Activated naive CD4-positive, alpha-beta T cell treated with anti-CD3 and anti-CD28 coated beads, Interleukin-2, amount 50 U/mL, for 72 hours (primary cell): ENCODE measurements at regions not wholly inside any gene's neighbourhood (a gene's known extent, or its start where the extent isn't known, plus 50 kb on each side); places are given as distances from the start of the nearest gene placed in this dataset.
"Not testable (repeated sequence)": the region's sequence is repeated elsewhere in the genome, so short reads cannot be mapped to it uniquely, and the experiment has no call there.

ENCODE experiments used
- ATAC-seq, 2 donors: fragments of 150-1000 bp; cut with Tn5 transposase; 2 replicates each; pipeline ENCODE4 v1.10.0; 2021; ENCODE audit warnings: mild to moderate bottlenecking in 2 of 2, moderate library complexity in 2 of 2
- DNase-seq, 2 donors: peaks; one replicate each; pipeline ENCODE4 v3.0.0; 2021 to 2022; ENCODE audit warnings: low spot score in 2 of 2
- H3K27ac Mint-ChIP-seq, 2 donors: one replicate each; pipeline ENCODE4 v1.8.0; 2022; ENCODE audit warnings: mild to moderate bottlenecking in 2 of 2, mixed read lengths in 2 of 2
- H3K36me3 Mint-ChIP-seq, 2 donors: one replicate each; pipeline ENCODE4 v1.8.0; 2022; ENCODE audit warnings: mixed read lengths in 2 of 2
- H3K9me3 Mint-ChIP-seq, 2 donors: one replicate each; pipeline ENCODE4 v1.8.0; 2022; ENCODE audit warnings: mixed read lengths in 2 of 2

GRCh38 chr3:178324356-178324755, 211.9 kb upstream of the KCNMB2 start:
- Mint-ChIP-seq H3K36me3 (no peaks in the 10 kb centered on the region), H3K27ac (no peak overlapping the region), H3K9me3 (no peaks in the 10 kb centered on the region)
- ATAC-seq (no peak), DNase-seq (no peak)

DNA sequence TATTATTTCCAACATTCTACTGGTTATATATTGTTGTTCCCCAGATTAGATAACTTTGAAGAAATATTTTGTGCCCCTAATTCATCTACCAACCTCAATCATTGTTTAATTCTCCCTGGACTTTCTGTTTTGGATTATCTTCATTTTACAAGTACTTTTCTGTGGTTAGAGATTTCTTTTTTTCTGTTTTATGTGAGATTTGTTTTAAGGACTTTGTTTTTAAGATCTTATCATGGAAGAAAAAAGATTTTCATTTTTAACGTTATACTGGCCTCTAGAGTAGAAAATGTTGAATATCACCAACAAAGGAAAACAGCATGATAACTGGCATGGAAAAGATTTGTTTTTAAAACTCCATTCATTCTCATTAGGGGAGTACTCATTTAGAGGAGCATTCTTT, 210.9 kb upstream of the KCNMB2 start:
- no peaks in the 10 kb centered on the region for H3K36me3 Mint-ChIP-seq
- no peak for DNase-seq
- ATAC-seq, result no peak
- H3K27ac Mint-ChIP-seq, result no peak overlapping the region
- no peaks in the 10 kb centered on the region for H3K9me3 Mint-ChIP-seq

GRCh38 chr3:178329936-178330335, 206.3 kb upstream of the KCNMB2 start:
- H3K27ac Mint-ChIP-seq, result no peak overlapping the region
- ATAC-seq (no peak), DNase-seq (no peak)
- no peaks in the 10 kb centered on the region for H3K9me3 Mint-ChIP-seq
- no peaks in the 10 kb centered on the region for H3K36me3 Mint-ChIP-seq

DNA sequence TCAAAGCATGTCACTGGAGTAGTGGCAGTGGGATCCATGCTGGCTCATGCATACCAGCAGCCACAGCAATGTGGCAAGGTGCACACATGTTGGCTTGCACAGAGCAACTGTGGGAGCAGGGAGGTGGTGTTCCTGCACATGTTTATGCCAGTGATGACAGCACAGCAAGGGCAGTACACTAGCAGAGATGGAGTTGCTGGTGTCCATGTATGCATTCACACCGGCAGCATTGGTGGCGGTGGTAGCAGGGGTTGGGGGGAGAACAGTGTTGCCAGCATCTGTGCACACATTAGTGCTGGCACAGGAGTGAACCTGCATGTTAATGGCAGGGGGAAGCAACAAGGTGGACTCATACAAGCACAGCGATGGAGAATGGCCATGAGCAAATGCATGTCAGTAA, 202.0 kb upstream of the KCNMB2 start:
- ATAC-seq, result no peak
- Mint-ChIP-seq H3K36me3 (no peaks in the 10 kb centered on the region), H3K27ac (no peak overlapping the region), H3K9me3 (peaks cover 0 to 4% of the 10 kb centered on the region in 2 donors)
- DNase-seq, result no peak

DNA sequence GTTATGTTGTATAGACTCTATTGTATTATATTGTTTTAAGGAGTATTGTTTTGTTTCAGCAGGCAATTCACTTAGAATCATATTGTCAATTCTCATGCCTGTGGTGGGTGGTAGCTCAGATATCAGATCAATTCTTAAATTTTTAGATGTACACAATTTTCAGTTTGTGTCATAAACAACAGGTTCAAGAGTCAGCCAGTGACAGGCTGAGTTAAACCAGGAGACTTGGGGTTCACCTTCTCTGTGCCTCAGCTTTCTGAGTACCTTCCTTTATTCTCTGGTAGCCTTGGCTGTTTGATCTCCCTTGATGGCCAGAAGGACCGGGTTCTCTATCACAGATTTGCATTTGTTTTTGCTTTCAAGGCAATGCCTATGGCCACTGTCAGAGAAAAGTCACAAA, 199.9 kb upstream of the KCNMB2 start:
- Mint-ChIP-seq H3K36me3 (no peaks in the 10 kb centered on the region), H3K27ac (no peak overlapping the region), H3K9me3 (peaks cover 0 to 4% of the 10 kb centered on the region in 2 donors)
- no peak for DNase-seq
- ATAC-seq, result no peak

GRCh38 chr3:178340506-178340905, 195.7 kb upstream of the KCNMB2 start:
- peaks cover 0 to 4% of the 10 kb centered on the region in 2 donors for H3K9me3 Mint-ChIP-seq
- no peaks in the 10 kb centered on the region for H3K36me3 Mint-ChIP-seq
- no peak overlapping the region for H3K27ac Mint-ChIP-seq
- ATAC-seq, result no peak
- no peak for DNase-seq

DNA sequence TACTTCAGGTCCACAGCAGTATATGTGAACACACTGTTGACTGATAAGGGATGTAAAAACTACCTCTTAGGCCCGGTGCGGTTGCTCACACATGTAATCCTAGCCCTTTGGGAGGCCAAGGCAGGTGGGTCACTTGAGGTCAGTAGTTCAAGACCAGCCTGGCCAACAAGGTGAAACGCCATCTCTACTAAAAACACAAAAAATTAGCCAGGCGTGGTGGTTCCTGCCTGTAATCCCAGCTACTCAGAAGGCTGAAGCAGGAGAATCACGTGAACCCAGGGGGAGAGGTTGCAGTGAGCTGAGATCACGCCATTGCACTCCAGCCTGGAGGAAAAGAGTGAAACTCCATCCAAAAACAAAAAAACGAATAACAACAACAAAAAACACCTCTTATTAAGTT, 194.6 kb upstream of the KCNMB2 start:
- Mint-ChIP-seq H3K9me3 (no peaks in the 10 kb centered on the region), H3K36me3 (no peaks in the 10 kb centered on the region), H3K27ac (no peak overlapping the region)
- ATAC-seq (no peak), DNase-seq (no peak)

GRCh38 chr3:178342111-178342510, 194.1 kb upstream of the KCNMB2 start:
- no peaks in the 10 kb centered on the region for H3K9me3 Mint-ChIP-seq
- ATAC-seq (no peak), DNase-seq (no peak)
- H3K27ac Mint-ChIP-seq, result no peak overlapping the region
- no peaks in the 10 kb centered on the region for H3K36me3 Mint-ChIP-seq

- Mint-ChIP-seq H3K27ac (no peak overlapping the region), H3K36me3 (peaks cover under 1 to 1% of the 10 kb centered on the region in 2 donors), H3K9me3 (no peaks in the 10 kb centered on the region)
- DNase-seq (no peak), ATAC-seq (no peak)
Observed at GRCh38 chr3:178343433-178344038, 192.7 kb upstream of the KCNMB2 start.

DNA sequence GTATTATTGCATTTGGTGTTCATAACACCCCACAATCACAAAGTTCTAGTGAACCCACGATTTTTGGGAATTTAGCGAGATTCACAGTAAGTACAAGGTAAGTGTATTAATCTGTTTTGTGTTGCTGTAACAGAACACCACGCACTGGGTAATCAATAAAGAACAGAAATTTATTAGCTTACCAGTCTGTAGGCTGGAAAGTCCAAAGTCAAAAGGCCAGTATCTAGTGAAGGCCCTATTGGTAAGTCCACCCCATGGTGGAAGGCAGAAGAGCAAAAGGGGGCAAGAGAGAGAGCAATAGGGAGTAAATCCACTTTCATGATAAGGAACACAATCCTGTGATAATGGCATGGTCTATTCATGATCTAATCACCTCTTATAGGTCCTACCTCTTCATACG, 190.3 kb upstream of the KCNMB2 start:
- DNase-seq, result no peak
- H3K9me3 Mint-ChIP-seq, result no peaks in the 10 kb centered on the region
- no peak overlapping the region for H3K27ac Mint-ChIP-seq
- ATAC-seq, result no peak
- peaks cover 6 to 7% of the 10 kb centered on the region in 2 donors for H3K36me3 Mint-ChIP-seq

GRCh38 chr3:178348561-178349217, 187.5 kb upstream of the KCNMB2 start:
- not testable (repeated sequence) for ATAC-seq, H3K27ac Mint-ChIP-seq, H3K36me3 Mint-ChIP-seq, H3K9me3 Mint-ChIP-seq, DNase-seq

DNA sequence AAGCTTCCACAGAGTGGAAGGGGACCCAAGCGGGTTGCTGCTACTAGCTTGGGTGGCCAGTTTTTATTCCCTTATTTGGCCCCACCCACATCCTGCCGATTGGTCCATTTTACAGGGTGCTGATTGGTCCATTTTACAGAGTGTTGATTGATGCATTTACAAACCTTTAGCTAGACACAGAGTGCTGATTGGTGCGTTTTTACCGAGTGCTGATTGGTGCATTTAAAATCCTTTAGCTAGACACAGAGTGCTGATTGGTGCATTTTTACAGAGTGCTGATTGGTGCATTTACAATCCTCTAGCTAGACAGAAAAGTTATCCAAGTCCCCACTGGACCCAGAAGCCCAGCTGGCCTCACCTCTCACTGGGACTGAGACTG, 187.0 kb upstream of the KCNMB2 start:
- not testable (repeated sequence) for ATAC-seq, H3K27ac Mint-ChIP-seq, DNase-seq

GRCh38 chr3:178350763-178351162, 185.5 kb upstream of the KCNMB2 start:
- Mint-ChIP-seq H3K36me3 (peaks cover 6 to 7% of the 10 kb centered on the region in 2 donors), H3K9me3 (no peaks in the 10 kb centered on the region), H3K27ac (no peak overlapping the region)
- ATAC-seq, result no peak
- no peak for DNase-seq

More for the DNA sequence above, 187.0 kb upstream of the KCNMB2 start:
- H3K9me3 Mint-ChIP-seq, H3K36me3 Mint-ChIP-seq: not testable (repeated sequence)

GRCh38 chr3:178352326-178353005, 183.8 kb upstream of the KCNMB2 start:
- Mint-ChIP-seq H3K36me3 (peaks cover 6 to 7% of the 10 kb centered on the region in 2 donors), H3K27ac (no peak overlapping the region)

DNA sequence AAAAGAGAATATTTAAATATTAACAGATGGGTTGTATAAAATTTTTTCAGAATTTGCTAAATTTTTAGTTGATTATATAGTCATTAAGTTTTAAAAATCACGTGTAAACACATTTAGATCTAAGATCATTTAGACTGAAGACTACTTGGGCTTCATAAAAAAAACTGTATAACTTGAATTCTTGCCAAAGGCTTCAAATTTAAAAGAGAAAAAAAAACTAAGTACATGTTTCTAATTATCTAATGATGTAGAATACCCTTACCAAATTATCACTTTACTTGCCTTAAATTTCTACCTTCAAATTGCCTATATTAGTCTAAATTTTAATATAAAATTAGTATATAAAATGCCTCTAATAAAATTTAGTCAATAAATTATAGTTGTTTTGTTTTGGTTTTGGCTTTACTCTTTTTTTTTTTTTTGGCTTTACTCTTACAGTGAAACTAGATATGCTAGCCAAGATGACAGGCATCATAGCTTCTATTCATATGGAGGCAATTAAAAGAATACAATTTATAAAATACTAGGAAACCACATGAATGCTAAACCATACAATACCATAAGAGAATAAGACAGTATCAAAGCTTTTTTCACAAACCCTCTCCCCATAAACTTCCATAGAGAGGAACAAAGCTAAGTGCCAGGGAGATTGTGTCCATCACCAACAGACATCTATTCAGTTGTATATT, 183.1 kb upstream of the KCNMB2 start:
- H3K36me3 Mint-ChIP-seq, result peaks cover 6 to 7% of the 10 kb centered on the region in 2 donors
- ATAC-seq, result no peak
- H3K9me3 Mint-ChIP-seq, result no peaks in the 10 kb centered on the region
- H3K27ac Mint-ChIP-seq, result no peak overlapping the region
- DNase-seq, result no peak

More at GRCh38 chr3:178352326-178353005, 183.8 kb upstream of the KCNMB2 start:
- no peaks in the 10 kb centered on the region for H3K9me3 Mint-ChIP-seq
- DNase-seq, result no peak
- ATAC-seq, result no peak

GRCh38 chr3:178359728-178360127, 176.5 kb upstream of the KCNMB2 start:
- ATAC-seq (no peak), DNase-seq (no peak)
- Mint-ChIP-seq H3K27ac (no peak overlapping the region), H3K9me3 (peaks cover 22% of the 10 kb centered on the region in 2 donors), H3K36me3 (peaks cover 14 to 27% of the 10 kb centered on the region in 2 donors)

DNA sequence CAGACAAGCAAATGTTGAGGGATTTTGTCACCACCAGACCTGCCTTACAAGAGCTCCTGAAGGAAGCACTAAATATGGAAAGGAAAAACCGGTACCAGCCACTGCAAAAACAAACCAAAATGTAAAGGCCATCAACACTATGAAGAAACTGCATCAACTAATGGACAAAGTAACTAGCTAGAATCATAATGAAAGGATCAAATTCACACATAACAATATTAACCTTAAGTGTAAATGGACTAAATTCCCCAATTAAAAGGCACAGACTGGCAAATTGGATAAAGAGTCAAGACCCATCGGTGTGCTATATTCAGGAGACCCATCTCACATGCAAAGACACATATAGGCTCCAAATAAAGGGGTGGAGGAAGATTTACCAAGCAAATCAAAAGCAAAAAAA, 173.2 kb upstream of the KCNMB2 start:
- not testable (repeated sequence) for DNase-seq, ATAC-seq, H3K27ac Mint-ChIP-seq
- H3K36me3 Mint-ChIP-seq, result peaks cover 14 to 27% of the 10 kb centered on the region in 2 donors
- peaks cover 22% of the 10 kb centered on the region in 2 donors for H3K9me3 Mint-ChIP-seq
